GM13976 (cell line): ENCODE measurements at regions not wholly inside any gene's neighbourhood (a gene's known extent, or its start where the extent isn't known, plus 50 kb on each side); places are given as distances from the start of the nearest gene placed in this dataset.
A peak's percentile ranks its signal among the peaks of the same experiment; 100 is the strongest.

Experiments
- DNase-seq: peaks from one replicate; pipeline ENCODE4 v3.0.0; 2012; ENCODE audit warnings: low spot score
- CTCF ChIP-seq: IDR thresholded peaks from 2 replicates; pipeline ENCODE4 v1.5.1; 2012; ENCODE audit warnings: borderline replicate concordance, mild to moderate bottlenecking; ENCODE audit not compliant: insufficient read depth; ENCODE audit errors: extremely low read depth, missing control alignments, control extremely low read depth
- in situ Hi-C: fragments of 300-500 bp; cut with MboI; formaldehyde crosslinking; loops from one replicate; pipeline ENCODE4 v1.12.0; 2022; ENCODE audit warnings: low sequenced_read_pairs, mixed read lengths, inconsistent platforms; ENCODE audit not compliant: unreplicated experiment

- no peak for DNase-seq
- in situ Hi-C loops, result no loop called here
Measured at GRCh38 chr15:69522361-69522760, 69.7 kb downstream of the RPLP1 start.

GRCh38 chr15:69523010-69524001 is 70.7 kb downstream of the RPLP1 start:
- in situ Hi-C loops, result no loop called here
- peak; percentile 46 for TF ChIP-seq CTCF
- peak; percentile 77 for DNase-seq

More at GRCh38 chr15:69522361-69522760, 69.7 kb downstream of the RPLP1 start:
- no peak for TF ChIP-seq CTCF

GRCh38 chr15:69524296-69524695 is 71.7 kb downstream of the RPLP1 start:
- no peak for DNase-seq
- in situ Hi-C loops, result no loop called here

GRCh38 chr15:69524814-69525213 is 72.2 kb downstream of the RPLP1 start:
- DNase-seq, result no peak
- in situ Hi-C loops, result no loop called here
- no peak for TF ChIP-seq CTCF

More at GRCh38 chr15:69524296-69524695, 71.7 kb downstream of the RPLP1 start:
- no peak for TF ChIP-seq CTCF

- in situ Hi-C loops, result no loop called here
- TF ChIP-seq CTCF, result no peak
- no peak for DNase-seq
Measured at GRCh38 chr15:69525543-69525942, 72.9 kb downstream of the RPLP1 start.

GRCh38 chr15:69526081-69527061 is 73.8 kb downstream of the RPLP1 start:
- no peak for TF ChIP-seq CTCF
- in situ Hi-C loops, result no loop called here
- DNase-seq, result no peak
